HG02870 (cell line): ENCODE measurements at regions not wholly inside any gene's neighbourhood (a gene's known extent, or its start where the extent isn't known, plus 50 kb on each side); places are given as distances from the start of the nearest gene placed in this dataset.
"Not testable (repeated sequence)": the region's sequence is repeated elsewhere in the genome, so short reads cannot be mapped to it uniquely, and the experiment has no call there.

ENCODE experiments used
- ATAC-seq: cut with Tn5 transposase; IDR thresholded peaks from one replicate; pipeline ENCODE4 v1.9.1; 2021; ENCODE audit warnings: mild to moderate bottlenecking, moderate library complexity; ENCODE audit not compliant: unreplicated experiment

GRCh38 chr2:67318031-67318430, 79.1 kb upstream of the ETAA1 start:
- ATAC-seq = no peak

GRCh38 chr2:67318563-67318962, 78.6 kb upstream of the ETAA1 start:
- ATAC-seq = no peak

GRCh38 chr2:67318993-67319481, 78.1 kb upstream of the ETAA1 start:
- no peak for ATAC-seq

GRCh38 chr2:67320861-67321587, 76.1 kb upstream of the ETAA1 start:
- no peak for ATAC-seq

GRCh38 chr2:67321588-67321903, 75.6 kb upstream of the ETAA1 start:
- no peak for ATAC-seq

GRCh38 chr2:67322353-67323001, 74.7 kb upstream of the ETAA1 start:
- no peak for ATAC-seq

- no peak for ATAC-seq
Observed at GRCh38 chr2:67323209-67323991, 73.7 kb upstream of the ETAA1 start.

GRCh38 chr2:67329513-67329912, 67.6 kb upstream of the ETAA1 start:
- ATAC-seq = no peak

GRCh38 chr2:67329951-67330350, 67.2 kb upstream of the ETAA1 start:
- no peak for ATAC-seq

GRCh38 chr2:67331419-67332086, 65.6 kb upstream of the ETAA1 start:
- ATAC-seq = not testable (repeated sequence)

GRCh38 chr2:67337903-67338302, 59.2 kb upstream of the ETAA1 start:
- no peak for ATAC-seq

- ATAC-seq = no peak
Observed at GRCh38 chr2:67338601-67339233, 58.4 kb upstream of the ETAA1 start.

GRCh38 chr2:67339234-67339885, 57.8 kb upstream of the ETAA1 start:
- ATAC-seq = no peak

GRCh38 chr2:67340133-67341011, 56.8 kb upstream of the ETAA1 start:
- no peak for ATAC-seq

GRCh38 chr2:67341012-67341318, 56.2 kb upstream of the ETAA1 start:
- no peak for ATAC-seq

- ATAC-seq = no peak
Observed at GRCh38 chr2:67341336-67341735, 55.8 kb upstream of the ETAA1 start.

GRCh38 chr2:67342394-67342793, 54.7 kb upstream of the ETAA1 start:
- ATAC-seq = no peak

- ATAC-seq = no peak
Observed at GRCh38 chr2:67346718-67347407, 50.3 kb upstream of the ETAA1 start.
